Cerebellar cortex (tissue), 1 donor: ENCODE measurements at regions not wholly inside any gene's neighbourhood (a gene's known extent, or its start where the extent isn't known, plus 50 kb on each side); places are given as distances from the start of the nearest gene placed in this dataset.
A peak's percentile ranks its signal among the peaks of the same experiment; 100 is the strongest.

ENCODE experiments used
- DNase-seq: peaks from one replicate; pipeline ENCODE4 v3.0.0-alpha.2; 2015; ENCODE audit warnings: low spot score

DNA sequence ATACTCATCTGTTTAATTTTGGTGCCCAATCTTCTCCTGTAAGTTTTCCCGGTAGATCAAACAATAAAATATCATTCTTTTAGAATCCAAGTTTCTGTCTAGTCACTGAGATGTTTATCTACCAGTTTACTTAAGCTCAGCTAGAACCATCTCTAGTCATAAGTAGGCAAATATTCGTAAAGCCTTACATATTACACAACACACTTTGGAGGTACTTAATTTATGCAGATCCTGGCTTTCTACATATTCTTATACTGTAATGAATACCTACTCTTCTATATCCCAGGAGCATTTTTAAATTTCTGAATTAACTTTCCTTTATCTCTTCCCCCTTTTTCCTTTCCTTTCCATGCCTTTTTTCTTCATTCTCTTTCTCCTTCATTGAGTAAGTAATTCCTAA lies 185.9 kb upstream of the ZBTB20 start:
- DNase-seq, result no peak

DNA sequence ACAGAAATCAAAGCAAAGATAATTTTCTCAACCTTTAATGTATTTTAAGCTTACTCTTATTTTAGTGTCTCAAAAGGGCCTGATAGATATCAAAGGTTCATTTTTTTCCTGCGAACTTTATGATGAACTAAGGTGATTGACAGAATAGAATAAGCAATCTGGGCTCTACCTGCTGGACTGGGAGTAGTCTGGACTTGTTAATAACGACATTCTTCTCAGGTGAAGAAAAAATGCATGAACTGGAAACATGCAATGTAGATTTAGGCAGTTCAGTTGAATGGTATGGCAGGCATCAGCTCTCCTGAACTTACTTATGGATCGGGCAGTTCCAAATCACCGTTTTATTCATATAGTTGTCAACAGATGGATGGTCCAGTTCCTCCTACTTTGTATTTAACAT lies 189.7 kb upstream of the ZBTB20 start:
- DNase-seq, result no peak

DNA sequence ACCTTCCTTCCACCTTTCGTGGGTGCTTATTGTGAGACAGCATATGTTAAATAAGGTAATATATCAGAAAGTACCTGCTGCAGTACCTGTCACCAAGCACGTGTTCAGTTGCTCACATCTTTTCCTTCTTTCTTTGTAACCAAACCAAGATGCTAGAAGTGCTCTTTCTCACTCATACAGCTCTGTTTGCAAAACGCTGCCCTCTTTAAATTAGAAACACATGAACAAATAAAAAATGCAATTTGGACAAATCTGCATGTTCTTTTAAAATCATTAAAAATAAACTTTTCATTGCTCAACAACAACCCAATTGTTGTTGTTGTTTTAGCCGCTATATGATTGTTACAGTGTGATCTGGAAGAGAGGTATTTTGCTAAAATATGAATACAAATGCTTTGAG lies 193.5 kb upstream of the ZBTB20 start:
- DNase-seq, result no peak

DNA sequence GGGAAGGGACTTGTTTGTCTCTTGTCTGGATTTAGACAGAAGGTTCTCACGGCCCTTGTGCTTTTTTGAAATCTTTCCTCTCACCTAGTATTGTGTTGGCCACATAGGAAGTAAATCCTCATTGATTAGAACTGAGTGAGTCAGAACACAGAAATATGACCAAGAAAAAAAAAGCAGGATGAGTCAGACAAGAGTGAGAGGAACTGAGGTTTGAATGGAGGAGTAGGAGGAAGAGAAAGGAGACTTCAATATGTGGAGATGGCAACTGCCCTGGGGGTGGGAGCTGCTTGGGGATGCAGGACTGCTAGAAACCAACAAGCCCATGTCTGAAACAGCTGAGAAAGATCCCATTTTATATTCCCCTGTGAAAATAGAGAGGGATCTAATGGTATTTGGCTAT lies 194.1 kb upstream of the ZBTB20 start:
- no peak for DNase-seq

DNA sequence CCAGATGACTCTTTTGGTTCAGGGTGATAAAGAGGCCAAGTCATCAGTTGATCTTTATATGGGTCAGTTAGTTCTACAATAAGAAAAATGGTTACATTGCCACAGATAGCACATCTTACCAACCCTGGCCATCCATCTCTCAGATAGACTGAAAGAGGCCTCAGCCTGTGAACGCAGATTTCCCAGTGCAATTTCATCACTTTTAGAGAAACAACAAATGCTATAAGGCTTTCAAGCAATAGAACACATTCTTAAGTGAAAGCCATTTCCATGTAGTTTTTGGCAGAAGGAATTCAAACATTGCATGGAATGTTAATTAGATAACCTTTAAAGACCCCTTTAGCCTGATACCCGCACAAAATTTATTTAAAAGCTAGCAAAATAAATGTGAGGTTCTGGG lies 200.6 kb upstream of the ZBTB20 start:
- no peak for DNase-seq

DNA sequence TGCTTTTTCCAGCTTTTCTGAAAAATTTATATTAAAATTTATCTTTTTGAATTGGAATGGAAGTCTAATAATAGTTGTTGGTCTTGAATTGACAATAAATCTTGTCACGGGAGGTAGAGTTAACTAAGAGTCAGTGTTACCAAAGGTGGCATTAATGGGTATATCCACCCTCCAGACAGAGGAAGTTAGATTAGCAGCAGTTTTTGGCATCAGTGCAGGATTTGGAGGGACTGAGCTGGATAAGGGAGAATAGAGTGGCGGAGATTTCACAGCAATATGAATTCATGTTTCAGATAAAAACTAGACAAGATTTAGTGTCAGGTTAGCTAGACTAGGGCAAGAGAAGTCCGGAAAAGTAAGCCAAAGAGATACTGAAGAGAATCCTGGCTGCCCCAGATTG lies 201.3 kb upstream of the ZBTB20 start:
- DNase-seq, result no peak

DNA sequence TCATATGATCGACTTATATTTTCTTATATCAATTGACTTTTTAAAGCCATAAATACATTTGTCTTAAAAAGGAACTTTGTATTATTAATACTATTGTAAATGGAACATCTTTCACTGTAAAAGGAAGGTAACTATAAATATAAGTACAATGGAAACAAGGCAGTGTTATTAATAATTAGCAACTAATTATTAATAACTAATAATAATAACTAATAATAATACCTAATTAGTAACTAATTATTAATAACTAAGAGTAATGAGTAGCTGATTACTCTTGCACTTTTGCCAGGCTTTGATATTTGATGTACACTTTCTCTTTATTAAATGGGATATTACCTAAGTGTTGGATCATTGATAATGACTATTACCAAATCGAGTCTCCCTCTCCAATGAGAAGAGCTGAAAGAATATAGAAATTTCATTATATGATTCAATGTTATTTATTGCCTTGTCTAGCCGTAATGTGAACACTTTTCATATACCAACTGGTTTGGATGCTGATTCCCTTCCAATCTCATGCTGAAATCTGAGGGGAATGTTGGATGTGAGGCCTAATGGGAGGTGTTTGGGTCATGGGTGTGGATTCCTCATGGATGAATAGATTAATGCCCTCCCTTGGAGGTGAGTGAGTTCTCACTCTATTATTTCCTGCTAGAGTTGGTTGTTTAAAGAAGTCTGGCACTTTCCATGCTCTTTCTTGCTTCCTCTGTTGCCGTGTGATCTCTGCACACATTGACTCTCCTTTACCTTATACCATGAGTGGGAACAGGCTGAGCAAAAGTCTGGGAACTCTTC lies 202.1 kb upstream of the ZBTB20 start:
- DNase-seq, result no peak

DNA sequence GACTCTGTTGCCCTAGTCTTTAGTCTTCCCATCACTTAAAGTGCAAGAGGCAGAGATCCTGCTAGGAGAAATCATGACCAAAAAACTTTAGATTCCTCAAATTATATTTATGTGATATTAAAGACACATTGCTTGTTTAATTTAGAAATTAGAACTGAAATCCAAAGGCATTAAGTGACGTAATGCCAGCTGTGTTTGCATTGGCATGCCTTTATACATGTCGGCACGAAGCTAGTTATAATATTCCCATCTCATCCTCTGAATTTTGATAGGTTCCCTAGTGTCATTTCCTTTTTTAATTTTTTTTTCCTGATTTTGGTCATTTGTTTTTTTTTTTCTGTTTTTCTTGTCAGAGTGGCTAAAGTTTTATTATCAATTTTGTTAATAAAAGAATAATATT lies 203.5 kb upstream of the ZBTB20 start:
- no peak for DNase-seq

DNA sequence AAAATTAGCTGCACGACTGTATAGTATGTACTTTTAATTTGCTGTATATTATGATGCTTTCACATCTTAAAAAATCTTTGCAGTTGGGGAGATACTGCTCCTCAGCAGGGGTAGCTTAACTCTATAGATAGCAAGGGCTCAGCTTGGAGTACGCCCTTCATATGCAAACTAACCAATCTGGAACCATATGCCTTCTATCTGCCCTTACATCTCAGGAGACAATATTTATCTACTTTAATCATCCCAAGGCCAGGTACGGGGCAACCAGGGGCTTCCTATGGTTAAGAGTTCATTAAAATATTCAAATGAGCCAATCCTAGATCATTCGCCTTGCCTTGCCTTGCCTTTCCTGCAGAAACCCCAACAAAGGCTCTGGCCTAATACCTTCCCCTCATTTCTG lies 204.1 kb upstream of the ZBTB20 start:
- no peak for DNase-seq

DNA sequence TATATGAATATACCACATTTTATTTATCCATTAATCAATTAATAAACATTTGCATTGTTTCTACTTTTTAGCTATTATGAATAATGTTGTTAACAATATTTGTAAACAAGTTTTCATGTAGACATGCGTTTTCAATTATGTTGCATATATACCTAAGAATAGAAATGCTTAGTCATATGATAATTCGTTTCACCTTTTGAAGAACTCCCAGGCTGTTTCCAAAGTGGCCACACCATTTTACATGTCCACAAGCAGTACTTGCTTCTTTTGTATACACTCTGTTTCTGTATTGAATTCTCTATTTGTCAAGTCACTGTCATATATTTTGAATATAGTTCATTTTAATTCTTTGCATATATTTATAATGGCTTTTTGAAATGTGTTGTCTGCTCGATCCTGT lies 206.9 kb upstream of the ZBTB20 start:
- DNase-seq, result no peak

DNA sequence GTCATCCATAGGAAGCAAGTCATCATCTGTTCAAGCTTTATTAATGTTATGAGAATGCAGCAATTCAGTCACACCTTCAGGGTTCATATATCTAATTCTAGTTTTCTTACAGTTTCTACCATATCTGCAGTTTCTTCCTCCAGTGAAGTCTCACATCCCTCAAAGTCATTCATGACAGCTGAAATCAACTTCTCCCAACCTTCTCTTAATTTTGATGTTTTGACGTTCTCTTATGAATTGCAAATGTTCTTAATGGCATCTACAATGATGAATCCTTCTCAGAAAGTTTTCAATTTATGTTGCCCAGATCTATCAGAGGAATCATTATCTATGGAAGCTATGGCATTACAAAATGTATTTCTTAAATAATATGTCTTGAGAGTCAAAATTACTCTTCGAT lies 210.4 kb upstream of the ZBTB20 start:
- no peak for DNase-seq

DNA sequence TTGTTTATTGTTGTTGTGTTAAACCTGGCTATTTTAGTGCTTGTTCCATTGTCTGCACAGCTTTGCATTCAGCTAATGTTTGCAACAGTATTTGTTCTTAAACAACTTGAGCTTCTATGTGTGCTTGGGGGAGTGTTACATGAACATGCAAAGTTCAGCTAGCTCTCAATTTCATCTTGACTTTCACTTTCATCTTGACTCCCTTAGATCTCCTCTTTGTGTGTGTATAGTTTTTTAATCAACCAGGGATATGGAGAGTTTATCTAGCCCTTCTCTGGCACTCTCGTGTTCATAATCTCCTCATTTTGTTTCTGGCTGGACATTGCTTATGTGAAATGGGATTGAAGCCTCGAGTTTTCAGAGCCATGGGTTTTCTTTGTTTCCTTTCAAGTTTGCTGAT lies 212.4 kb upstream of the ZBTB20 start:
- DNase-seq, result no peak

DNA sequence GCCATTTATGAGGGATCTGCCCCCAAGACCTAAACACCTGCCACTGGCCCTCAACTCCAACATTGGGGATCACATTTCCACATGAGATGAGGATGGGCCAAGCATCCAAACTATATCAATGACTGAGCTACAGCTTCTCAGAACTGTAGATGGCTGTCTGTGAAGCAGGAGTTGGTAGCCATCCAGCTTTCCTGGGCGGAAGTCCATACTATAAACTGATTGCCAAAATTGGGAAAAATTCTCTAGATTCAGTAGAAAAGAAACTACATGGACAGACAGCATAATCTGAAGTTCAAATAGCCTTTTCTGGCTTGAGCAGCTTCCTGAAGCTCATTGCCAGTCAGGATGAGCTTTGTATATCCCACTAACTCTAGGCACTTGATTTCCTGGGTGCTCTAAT lies 214.7 kb upstream of the ZBTB20 start:
- DNase-seq, result no peak

DNA sequence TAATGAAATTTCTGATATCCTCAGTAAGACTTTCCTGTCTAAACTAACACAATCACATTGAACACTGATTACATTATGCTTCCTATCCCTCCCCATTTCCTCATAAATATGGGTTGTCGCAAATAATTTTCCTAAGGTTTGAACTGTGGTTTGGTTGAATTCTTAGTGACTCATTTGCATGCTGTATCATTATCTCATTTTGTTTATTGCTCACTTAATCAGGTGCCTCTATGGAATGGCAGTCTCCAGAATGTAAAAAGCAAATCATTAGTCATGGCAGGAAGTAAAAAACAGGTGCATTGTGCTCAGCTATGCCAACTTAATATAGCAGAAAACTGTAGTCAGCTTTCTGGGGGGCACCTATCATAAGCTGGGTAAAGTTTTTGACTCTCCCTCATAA lies 216.0 kb upstream of the ZBTB20 start:
- DNase-seq, result no peak

DNA sequence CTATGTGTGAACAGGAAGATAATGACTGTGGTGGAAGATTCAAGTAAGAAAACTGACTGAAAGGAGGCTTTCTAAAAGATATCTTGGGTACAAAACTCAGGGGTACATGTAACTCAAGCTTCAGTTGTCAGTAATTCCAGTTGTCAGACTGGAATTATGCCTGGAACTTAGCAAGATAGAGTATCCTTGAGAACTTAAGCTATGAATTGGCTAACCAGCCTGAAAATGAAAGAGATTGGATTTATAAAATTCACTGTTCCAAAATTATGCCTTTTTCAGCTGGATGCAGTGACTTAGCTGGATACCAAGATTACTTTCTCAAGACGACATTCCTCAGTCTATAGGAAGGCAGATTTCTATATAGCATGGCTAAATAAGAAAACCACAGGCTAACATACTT lies 221.9 kb upstream of the ZBTB20 start:
- no peak for DNase-seq

DNA sequence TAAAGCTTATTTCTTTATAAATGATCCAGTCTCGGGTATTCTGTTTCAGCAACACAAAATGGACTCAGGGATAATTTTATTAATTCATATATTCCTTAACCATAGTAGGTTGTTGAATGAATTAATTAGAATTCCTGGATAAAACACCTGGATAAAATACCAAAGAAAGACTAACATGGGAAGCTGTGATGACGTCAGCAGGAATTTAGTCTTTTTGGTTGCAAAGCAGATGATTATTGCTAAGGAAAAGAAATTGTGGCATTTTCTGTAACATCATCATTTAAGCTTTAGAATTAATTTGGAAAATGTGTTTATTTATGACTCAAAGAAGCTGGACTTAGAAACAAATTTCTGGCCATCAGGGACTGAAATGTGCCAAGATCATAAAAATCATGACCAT lies 228.3 kb upstream of the ZBTB20 start:
- no peak for DNase-seq

DNA sequence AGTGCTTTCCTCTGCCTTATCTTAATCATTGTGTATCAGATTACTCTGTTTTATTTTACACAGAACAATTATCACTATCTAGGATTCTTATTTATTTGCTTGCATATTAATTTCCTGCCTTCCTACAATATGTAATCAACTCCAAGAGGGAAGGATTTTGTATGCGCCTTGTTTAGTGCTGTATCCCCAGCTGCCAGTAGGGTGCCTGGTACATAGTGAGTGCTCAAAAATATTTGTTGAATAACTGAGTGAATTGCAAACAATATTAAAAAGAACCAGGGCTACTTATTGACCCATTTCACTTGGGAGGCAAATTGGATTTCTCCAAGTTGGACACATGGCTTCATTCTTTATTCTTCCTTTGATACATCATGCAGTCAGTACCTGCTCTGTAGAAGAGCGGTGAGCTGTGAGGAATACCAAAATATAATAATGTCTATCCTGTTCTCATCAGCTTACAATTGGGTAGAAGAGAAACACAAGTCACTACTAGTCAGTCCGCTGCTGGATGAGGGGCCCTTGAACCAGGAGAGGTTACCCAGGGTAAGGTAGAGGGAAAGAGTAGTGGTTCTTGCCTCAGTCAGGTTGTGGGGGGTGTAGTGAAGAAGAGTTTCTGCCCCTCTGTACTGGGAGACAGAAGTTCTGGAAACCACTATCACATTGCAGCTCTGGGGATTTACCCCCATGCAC lies 233.9 kb upstream of the ZBTB20 start:
- DNase-seq, result no peak

DNA sequence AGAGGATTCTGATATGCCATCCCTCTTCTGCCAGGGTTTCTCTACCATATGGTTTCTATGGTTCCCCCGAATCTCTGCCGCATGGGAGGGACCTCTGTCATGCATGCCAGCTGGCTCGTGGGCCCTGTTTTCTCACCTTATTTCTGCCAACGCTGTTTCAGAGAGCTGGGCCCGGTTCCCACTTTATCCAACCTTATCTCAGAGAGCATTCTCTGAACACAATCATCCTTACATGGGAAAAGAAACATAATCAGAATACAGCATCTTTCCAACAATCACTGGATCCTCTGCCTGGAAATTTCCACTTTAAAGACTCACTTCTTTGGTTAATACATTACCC lies 234.5 kb upstream of the ZBTB20 start:
- DNase-seq, result peak; percentile 92

DNA sequence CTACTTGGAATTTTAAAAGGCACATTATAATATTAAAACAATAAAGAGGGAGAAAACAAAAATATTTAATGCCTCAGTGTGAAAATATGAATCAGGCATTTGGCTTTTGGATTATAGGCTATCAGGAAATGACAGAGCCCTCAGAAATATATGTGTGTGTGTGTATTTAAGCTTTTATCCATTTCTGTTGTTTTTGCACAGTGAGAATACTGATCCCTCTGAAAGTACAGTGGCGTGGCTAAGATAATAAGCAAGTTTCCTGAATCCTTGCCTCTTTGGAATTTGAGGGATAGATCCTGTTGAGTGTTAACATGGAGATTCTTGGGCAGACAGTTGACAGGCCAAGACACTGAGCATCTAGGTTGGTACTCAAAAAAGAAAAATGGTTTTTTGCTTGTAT lies 234.8 kb upstream of the ZBTB20 start:
- no peak for DNase-seq

DNA sequence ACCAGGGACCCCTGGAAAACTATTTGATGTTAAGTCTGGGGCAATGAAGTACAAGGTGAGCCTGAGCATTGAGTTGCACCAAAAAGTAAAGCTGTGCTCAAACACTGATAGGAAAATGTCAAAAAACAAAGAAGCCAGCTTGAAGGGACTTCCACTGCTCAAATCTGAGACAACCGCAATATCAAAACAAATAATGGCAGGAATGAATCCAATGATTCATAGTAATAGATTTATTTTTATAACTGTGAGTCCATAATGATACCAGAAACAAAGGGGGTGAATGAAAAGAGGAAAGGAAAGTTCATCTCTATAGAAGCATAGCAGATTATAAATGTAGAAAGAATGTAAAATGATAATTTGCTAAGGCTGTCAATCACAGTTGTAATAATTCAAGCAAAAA lies 237.3 kb upstream of the ZBTB20 start:
- no peak for DNase-seq

DNA sequence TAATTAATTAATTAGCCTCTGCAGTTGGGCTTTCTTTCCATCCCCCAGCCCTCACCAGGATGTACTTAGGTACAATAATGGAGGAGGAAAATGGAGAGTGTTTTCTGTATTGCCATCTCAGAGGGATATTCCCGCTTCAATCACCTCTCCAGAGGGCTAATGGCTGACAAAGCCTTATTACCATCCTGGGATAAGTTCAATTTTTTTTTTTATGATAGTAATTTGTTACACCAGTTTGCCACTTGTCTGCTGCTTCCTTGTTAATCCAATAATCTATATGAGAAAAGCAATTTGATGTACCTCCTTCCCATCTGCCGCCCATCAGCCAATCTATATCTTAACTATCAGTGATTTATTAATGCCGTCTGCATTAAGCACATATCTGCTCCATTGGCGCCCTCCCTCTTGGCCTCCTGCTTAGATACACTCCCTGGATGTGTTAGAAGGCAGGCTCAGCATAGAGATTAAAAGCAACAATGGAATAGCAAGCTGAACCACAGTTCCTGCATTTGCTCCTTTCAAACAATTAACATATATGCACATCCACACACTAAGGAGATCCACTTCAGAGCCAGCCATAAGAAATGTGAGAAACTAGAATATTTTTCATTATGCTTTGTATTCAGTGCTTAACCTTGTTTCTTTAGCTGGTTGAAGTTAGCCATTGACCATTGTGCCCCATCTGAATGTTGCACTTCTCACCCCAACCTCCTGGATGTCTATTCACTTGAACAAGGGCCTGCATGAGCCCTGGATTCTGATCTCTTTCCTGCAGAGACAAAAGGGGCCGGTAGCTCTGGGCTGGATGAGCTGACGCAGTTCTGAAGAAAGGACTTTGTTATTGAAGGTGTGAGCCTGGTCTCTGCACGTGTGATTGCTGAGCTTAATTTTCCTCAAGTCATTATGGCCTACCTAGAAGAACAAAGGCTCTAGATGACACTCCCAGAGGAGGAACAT lies 237.3 kb upstream of the GAP43 start:
- DNase-seq, result no peak

DNA sequence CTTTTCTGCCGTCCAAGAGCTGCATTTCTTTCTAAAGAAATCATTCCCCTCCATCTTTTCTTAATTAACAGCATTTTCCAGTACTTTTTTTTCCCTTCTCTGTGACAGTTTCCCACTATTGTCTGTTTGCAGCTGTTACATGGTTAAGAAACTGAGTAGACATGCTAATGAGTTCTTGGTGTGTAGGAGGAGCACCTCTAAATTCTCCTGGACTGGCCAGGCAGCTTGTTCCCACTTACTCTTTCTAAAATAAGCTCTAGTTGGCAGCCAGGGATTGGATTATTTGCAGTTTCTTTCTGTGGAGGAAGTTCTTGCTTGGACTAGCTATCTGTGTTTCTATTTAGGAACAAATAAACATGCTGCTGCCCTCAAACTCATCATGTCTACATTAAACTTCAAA lies 235.1 kb upstream of the GAP43 start:
- DNase-seq, result no peak

DNA sequence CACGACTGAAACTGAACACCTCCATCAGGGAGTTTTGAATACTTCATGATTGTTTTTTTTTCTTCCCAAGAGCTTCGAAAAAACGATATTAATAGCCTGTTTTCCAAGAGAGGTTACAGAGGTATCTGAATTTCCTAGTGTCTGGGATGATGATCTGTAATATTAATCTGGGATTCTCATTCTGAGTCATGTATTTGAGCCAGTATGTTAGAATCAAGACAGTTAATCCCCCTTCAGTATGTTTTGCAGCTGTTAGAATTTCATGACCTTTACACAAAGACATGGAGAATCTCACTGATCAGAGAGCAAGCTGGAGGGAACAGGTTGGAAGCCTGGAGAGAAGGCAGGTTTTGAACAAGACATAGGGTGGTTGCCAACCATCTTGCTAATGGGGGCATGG lies 234.5 kb upstream of the GAP43 start:
- DNase-seq, result no peak
